SU-DHL-6 (cell line): ENCODE measurements at regions not wholly inside any gene's neighbourhood (a gene's known extent, or its start where the extent isn't known, plus 50 kb on each side); places are given as distances from the start of the nearest gene placed in this dataset.

Source experiments
- CTCF ChIP-seq: fragments of 200-600 bp; sonication (generic); IDR thresholded peaks from one replicate; pipeline ENCODE4 v1.5.1; 2017; ENCODE audit warnings: antibody characterized with exemption, mild to moderate bottlenecking, low read length, moderate library complexity; ENCODE audit not compliant: insufficient read depth, poor library complexity, severe bottlenecking
- EZH2phosphoT487 ChIP-seq: fragments of 200-600 bp; sonication (generic), shearing (Covaris generic); conservative IDR thresholded peaks from 2 replicates; pipeline ENCODE4 v1.6.1; 2018; ENCODE audit warnings: mild to moderate bottlenecking, antibody characterized with exemption, low read length, moderate library complexity, mixed read lengths

GRCh38 chr18:2390158-2390557 is 181.1 kb downstream of the METTL4 start:
- TF ChIP-seq CTCF: no peak
- no peak for TF ChIP-seq EZH2phosphoT487
